HG02588 (cell line): ENCODE measurements at regions not wholly inside any gene's neighbourhood (a gene's known extent, or its start where the extent isn't known, plus 50 kb on each side); places are given as distances from the start of the nearest gene placed in this dataset.

Experiments
- ATAC-seq: cut with Tn5 transposase; IDR thresholded peaks from one replicate; pipeline ENCODE4 v1.9.1; 2021; ENCODE audit warnings: mild to moderate bottlenecking, moderate library complexity; ENCODE audit not compliant: unreplicated experiment

- ATAC-seq = no peak
Measured at GRCh38 chrX:10811111-10811510, 190.7 kb upstream of the MID1 start.

GRCh38 chrX:10813761-10814160 lies 193.4 kb upstream of the MID1 start:
- no peak for ATAC-seq

- ATAC-seq = no peak
Measured at GRCh38 chrX:10818651-10819050, 198.3 kb upstream of the MID1 start.

- ATAC-seq = no peak
Measured at GRCh38 chrX:10819973-10820372, 199.6 kb upstream of the MID1 start.

- ATAC-seq = no peak
Measured at GRCh38 chrX:10821293-10821692, 200.9 kb upstream of the MID1 start.

GRCh38 chrX:10828036-10828435 lies 207.7 kb upstream of the MID1 start:
- ATAC-seq = no peak

- ATAC-seq = no peak
Measured at GRCh38 chrX:10828640-10829039, 208.3 kb upstream of the MID1 start.

- no peak for ATAC-seq
Measured at GRCh38 chrX:10831716-10832502, 211.5 kb upstream of the MID1 start.

- ATAC-seq = no peak
Measured at GRCh38 chrX:10833299-10834169, 213.1 kb upstream of the MID1 start.

- ATAC-seq = no peak
Measured at GRCh38 chrX:10841579-10841978, 221.2 kb upstream of the MID1 start.

GRCh38 chrX:10842646-10843045 lies 222.3 kb upstream of the MID1 start:
- ATAC-seq = no peak

GRCh38 chrX:10847333-10847732 lies 226.9 kb upstream of the MID1 start:
- no peak for ATAC-seq

GRCh38 chrX:10851809-10852208 lies 231.4 kb upstream of the MID1 start:
- ATAC-seq = no peak

- ATAC-seq = no peak
Measured at GRCh38 chrX:10854594-10854993, 234.2 kb upstream of the MID1 start.

- no peak for ATAC-seq
Measured at GRCh38 chrX:10855845-10856244, 235.5 kb upstream of the MID1 start.

- no peak for ATAC-seq
Measured at GRCh38 chrX:10856797-10857196, 236.4 kb upstream of the MID1 start.

- no peak for ATAC-seq
Measured at GRCh38 chrX:10859353-10859752, 239.0 kb upstream of the MID1 start.

- peak; percentile 71 for ATAC-seq
Measured at GRCh38 chrX:10875995-10876394, 235.1 kb upstream of the HCCS start.

- ATAC-seq = no peak
Measured at GRCh38 chrX:10882484-10882883, 228.6 kb upstream of the HCCS start.

- no peak for ATAC-seq
Measured at GRCh38 chrX:10884246-10884645, 226.9 kb upstream of the HCCS start.

GRCh38 chrX:10892621-10893225 lies 218.4 kb upstream of the HCCS start:
- ATAC-seq = no peak

- no peak for ATAC-seq
Measured at GRCh38 chrX:10893366-10893765, 217.8 kb upstream of the HCCS start.
